ENCODE measurements at regions not wholly inside any gene's neighbourhood (a gene's known extent, or its start where the extent isn't known, plus 50 kb on each side); places are given as distances from the start of the nearest gene placed in this dataset.

DNA sequence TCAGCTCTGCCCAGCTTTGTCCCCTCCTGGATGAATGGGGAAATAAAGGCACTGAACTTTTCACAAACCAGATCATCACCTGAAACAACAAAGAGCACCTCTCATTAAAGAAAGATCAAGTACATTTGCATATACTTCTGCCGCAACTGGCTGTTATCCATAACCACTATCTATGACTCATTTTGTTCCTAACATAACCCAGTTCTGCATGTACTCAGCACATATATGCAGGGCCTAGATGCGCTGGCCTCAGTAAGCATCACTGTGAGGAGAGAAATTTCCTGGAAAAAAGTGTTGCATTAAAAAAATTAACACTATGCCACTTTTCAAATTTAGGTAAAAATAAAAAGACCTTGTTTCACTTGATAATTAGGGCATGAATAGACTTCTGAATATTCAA lies 1718.4 kb downstream of the TP53TG3F start:
- in situ Hi-C loops (cut with MboI), result no loop called here
- H3K9me3 ChIP-seq (replicated peaks; ENCODE audit: control insufficient read depth, insufficient read depth, low read depth, low read length), result no peaks in the 10 kb centered on the region
- intact Hi-C loops (cut with micrococcal nuclease), result no loop called here

DNA sequence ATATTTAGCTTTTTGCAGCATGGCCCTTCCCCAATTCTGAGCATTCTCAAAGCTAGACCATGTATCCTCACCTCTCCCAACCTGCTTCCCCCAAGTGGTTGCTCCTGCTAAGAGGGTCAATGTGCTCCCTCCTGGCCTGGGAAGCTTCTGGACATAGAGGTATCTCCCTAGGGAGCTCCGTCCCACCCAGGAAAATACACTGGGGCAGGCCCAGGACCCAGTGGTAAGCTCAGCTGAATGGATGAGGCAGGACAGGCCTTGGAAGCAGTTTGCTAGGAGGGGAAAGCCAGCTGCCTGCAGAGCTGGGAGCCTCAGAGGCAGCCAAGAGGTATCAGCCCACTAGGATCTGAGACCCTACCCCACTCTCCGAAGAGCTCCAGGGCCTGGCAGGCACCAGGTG lies 1721.6 kb downstream of the TP53TG3F start:
- H3K79me2 ChIP-seq (ENCODE audit: control insufficient read depth, insufficient read depth, low read length), result no peaks in the 10 kb centered on the region
- FAIRE-seq (no peak), DNase-seq (ENCODE audit: extremely low read depth in 1 of 4, low spot score in 3 of 4) (no peak), ATAC-seq (no peak)
- no peaks in the 10 kb centered on the region for H3K9me1 ChIP-seq (ENCODE audit: control insufficient read depth, insufficient read depth, low read length)
- 5% methylated on average over 2 of the region's 2 CpGs for WGBS (ENCODE audit: insufficient coverage, low coverage, missing lambda C conversion rate)
- no peak overlapping the region for H3K27ac ChIP-seq (ENCODE audit: extremely low read depth, low read depth, low read length)
- in situ Hi-C loops (cut with MboI) (no loop called here), intact Hi-C loops (cut with micrococcal nuclease) (no loop called here)
- H3K9me3 ChIP-seq (replicated peaks; ENCODE audit: control insufficient read depth, insufficient read depth, low read depth, low read length), result no peaks in the 10 kb centered on the region
- no peaks in the 10 kb centered on the region for H3K27me3 ChIP-seq (ENCODE audit: control insufficient read depth in 2 of 2, insufficient read depth in 2 of 2, low read length in 2 of 2)
- no peak overlapping the region for H3K4me2 ChIP-seq (ENCODE audit: insufficient read depth, low read length)
- no peaks in the 10 kb centered on the region for H3K36me3 ChIP-seq (ENCODE audit: control insufficient read depth, insufficient read depth, low read length)
- no TSS peak for BruUV-seq (replicated peaks)
- no peak overlapping the region for H3K4me3 ChIP-seq
- H3K4me1 ChIP-seq (replicated peaks in 1 of 2; ENCODE audit: control insufficient read depth in 2 of 2, insufficient read depth in 2 of 2, low read length in 2 of 2), result no peaks in the 10 kb centered on the region
- ChIA-PET POLR2A (no interaction called here), CTCF (ENCODE audit: low intra/inter-chr PET ratio) (no interaction called here)
- H2AFZ ChIP-seq (ENCODE audit: low read depth, low read length), result no peak overlapping the region
- H3K9ac ChIP-seq (ENCODE audit: insufficient read depth in 1 of 2, low read depth in 2 of 2, low read length in 2 of 2), result no peak overlapping the region
- H4K20me1 ChIP-seq (replicated peaks; ENCODE audit: control insufficient read depth, insufficient read depth, low read length), result no peaks in the 10 kb centered on the region
- TF ChIP-seq POLR2AphosphoS2 (IDR thresholded peaks at IDR 0.05; ENCODE audit: low read length) (no peak), SRSF1 (IDR thresholded peaks at IDR 0.05; ENCODE audit: low read depth, low read length) (no peak), ZNF79 (CRISPR knock-in tag; IDR thresholded peaks at IDR 0.05; ENCODE audit: low read depth) (no peak), ETV5 (CRISPR knock-in tag; IDR thresholded peaks at IDR 0.05; ENCODE audit: low read depth) (no peak), GATAD2A (IDR thresholded peaks at IDR 0.05) (no peak), TBL1XR1 (IDR thresholded peaks at IDR 0.05; ENCODE audit: low read length in 2 of 2) (no peak), STAT5B (CRISPR knock-in tag; IDR thresholded peaks at IDR 0.05) (no peak)
- TF ChIP-seq, protein P1, sequence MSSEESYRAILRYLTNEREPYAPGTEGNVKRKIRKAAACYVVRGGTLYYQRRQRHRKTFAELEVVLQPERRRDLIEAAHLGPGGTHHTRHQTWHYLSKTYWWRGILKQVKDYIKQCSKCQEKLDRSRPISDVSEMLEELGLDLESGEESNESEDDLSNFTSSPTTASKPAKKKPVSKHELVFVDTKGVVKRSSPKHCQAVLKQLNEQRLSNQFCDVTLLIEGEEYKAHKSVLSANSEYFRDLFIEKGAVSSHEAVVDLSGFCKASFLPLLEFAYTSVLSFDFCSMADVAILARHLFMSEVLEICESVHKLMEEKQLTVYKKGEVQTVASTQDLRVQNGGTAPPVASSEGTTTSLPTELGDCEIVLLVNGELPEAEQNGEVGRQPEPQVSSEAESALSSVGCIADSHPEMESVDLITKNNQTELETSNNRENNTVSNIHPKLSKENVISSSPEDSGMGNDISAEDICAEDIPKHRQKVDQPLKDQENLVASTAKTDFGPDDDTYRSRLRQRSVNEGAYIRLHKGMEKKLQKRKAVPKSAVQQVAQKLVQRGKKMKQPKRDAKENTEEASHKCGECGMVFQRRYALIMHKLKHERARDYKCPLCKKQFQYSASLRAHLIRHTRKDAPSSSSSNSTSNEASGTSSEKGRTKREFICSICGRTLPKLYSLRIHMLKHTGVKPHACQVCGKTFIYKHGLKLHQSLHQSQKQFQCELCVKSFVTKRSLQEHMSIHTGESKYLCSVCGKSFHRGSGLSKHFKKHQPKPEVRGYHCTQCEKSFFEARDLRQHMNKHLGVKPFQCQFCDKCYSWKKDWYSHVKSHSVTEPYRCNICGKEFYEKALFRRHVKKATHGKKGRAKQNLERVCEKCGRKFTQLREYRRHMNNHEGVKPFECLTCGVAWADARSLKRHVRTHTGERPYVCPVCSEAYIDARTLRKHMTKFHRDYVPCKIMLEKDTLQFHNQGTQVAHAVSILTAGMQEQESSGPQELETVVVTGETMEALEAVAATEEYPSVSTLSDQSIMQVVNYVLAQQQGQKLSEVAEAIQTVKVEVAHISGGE (CRISPR knock-in tag; IDR thresholded peaks at IDR 0.05), result no peak

More for the DNA sequence above, 1718.4 kb downstream of the TP53TG3F start:
- Histone ChIP-seq H3K9me1 (ENCODE audit: control insufficient read depth, insufficient read depth, low read length) (no peaks in the 10 kb centered on the region), H3K27me3 (ENCODE audit: control insufficient read depth in 2 of 2, insufficient read depth in 2 of 2, low read length in 2 of 2) (no peaks in the 10 kb centered on the region), H3K4me3 (no peak overlapping the region), H3K36me3 (ENCODE audit: control insufficient read depth, insufficient read depth, low read length) (no peaks in the 10 kb centered on the region), H2AFZ (ENCODE audit: low read depth, low read length) (no peak overlapping the region), H3K4me2 (ENCODE audit: insufficient read depth, low read length) (no peak overlapping the region), H3K4me1 (replicated peaks in 1 of 2; ENCODE audit: control insufficient read depth in 2 of 2, insufficient read depth in 2 of 2, low read length in 2 of 2) (no peaks in the 10 kb centered on the region), H3K27ac (ENCODE audit: extremely low read depth, low read depth, low read length) (no peak overlapping the region), H3K9ac (ENCODE audit: insufficient read depth in 1 of 2, low read depth in 2 of 2, low read length in 2 of 2) (no peak overlapping the region), H3K79me2 (ENCODE audit: control insufficient read depth, insufficient read depth, low read length) (no peaks in the 10 kb centered on the region), H4K20me1 (replicated peaks; ENCODE audit: control insufficient read depth, insufficient read depth, low read length) (no peaks in the 10 kb centered on the region)
- POLR2A ChIA-PET, result no interaction called here
- DNase-seq (ENCODE audit: extremely low read depth in 1 of 4, low spot score in 3 of 4) (no peak), ATAC-seq (no peak), FAIRE-seq (no peak)
- no peak for TF ChIP-seq ELK1 (CRISPR knock-in tag; IDR thresholded peaks at IDR 0.05)
- TF ChIP-seq PPARD (CRISPR knock-in tag; IDR thresholded peaks at IDR 0.05), result no peak
- no peak for TF ChIP-seq CBX3 (IDR thresholded peaks at IDR 0.05; ENCODE audit: borderline replicate concordance in 1 of 2, low read length in 2 of 2)
- peak; percentile 39; the same call in 1 of the 2 replicates for TF ChIP-seq FOSL1 (tag; conservative IDR thresholded peaks at IDR 0.05)
- CTCF ChIA-PET (ENCODE audit: low intra/inter-chr PET ratio), result no interaction called here
- no TSS peak for BruUV-seq (replicated peaks)
- WGBS (ENCODE audit: insufficient coverage, low coverage, missing lambda C conversion rate), result 10% methylated on average over 2 of the region's 2 CpGs

Measured in K562 (cell line).